ENCODE measurements at regions not wholly inside any gene's neighbourhood (a gene's known extent, or its start where the extent isn't known, plus 50 kb on each side); places are given as distances from the start of the nearest gene placed in this dataset.

GRCh38 chr2:41772697-41773096, 275.1 kb upstream of the PKDCC start:
- DNase-seq (ENCODE audit: low read depth): no peak
- no peak overlapping the region for H3K4me3 ChIP-seq (ENCODE audit: control insufficient read depth, low read depth, low read length)
- TF ChIP-seq, protein P1, sequence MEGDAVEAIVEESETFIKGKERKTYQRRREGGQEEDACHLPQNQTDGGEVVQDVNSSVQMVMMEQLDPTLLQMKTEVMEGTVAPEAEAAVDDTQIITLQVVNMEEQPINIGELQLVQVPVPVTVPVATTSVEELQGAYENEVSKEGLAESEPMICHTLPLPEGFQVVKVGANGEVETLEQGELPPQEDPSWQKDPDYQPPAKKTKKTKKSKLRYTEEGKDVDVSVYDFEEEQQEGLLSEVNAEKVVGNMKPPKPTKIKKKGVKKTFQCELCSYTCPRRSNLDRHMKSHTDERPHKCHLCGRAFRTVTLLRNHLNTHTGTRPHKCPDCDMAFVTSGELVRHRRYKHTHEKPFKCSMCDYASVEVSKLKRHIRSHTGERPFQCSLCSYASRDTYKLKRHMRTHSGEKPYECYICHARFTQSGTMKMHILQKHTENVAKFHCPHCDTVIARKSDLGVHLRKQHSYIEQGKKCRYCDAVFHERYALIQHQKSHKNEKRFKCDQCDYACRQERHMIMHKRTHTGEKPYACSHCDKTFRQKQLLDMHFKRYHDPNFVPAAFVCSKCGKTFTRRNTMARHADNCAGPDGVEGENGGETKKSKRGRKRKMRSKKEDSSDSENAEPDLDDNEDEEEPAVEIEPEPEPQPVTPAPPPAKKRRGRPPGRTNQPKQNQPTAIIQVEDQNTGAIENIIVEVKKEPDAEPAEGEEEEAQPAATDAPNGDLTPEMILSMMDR (IDR thresholded peaks at IDR 0.05; ENCODE audit: control insufficient read depth, insufficient read depth, low read depth, low read length, missing control alignments): no peak

DNA sequence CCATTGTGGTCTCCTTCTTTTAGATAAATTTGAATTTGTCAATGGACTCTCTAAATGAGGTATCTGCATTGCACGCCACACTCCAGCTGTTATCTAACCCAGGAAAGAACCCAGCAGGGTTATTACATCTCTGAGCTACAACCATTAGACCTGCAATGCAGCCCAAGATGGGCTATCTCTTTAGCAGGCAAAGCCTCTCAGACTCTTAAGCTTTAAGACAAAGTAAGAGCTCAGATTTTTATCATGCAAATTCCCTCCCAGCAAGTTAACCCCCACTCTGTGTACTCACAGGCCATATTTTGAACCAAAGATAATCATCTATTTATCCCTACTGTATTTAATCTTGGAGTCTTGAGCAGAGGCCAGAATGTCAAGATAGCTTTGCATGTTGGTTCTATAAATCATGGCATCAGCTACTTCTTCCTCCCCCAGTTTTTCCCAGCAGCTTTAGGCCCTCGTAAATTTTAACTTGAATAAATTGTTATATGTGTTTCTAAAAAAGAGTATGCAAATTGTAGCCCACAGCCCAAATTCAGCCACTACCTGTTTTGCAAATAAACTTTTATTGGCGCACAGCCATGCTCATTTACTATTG, 273.7 kb upstream of the PKDCC start:
- no peak for DNase-seq (ENCODE audit: low read depth)
- H3K4me3 ChIP-seq (ENCODE audit: control insufficient read depth, low read depth, low read length): no peak overlapping the region
- TF ChIP-seq, protein P1 (IDR thresholded peaks at IDR 0.05; ENCODE audit: control insufficient read depth, insufficient read depth, low read depth, low read length, missing control alignments): no peak

GRCh38 chr2:41775366-41776025, 272.3 kb upstream of the PKDCC start:
- no peak overlapping the region for H3K4me3 ChIP-seq (ENCODE audit: control insufficient read depth, low read depth, low read length)
- DNase-seq (ENCODE audit: low read depth): no peak
- TF ChIP-seq, protein P1 (IDR thresholded peaks at IDR 0.05; ENCODE audit: control insufficient read depth, insufficient read depth, low read depth, low read length, missing control alignments): no peak

DNA sequence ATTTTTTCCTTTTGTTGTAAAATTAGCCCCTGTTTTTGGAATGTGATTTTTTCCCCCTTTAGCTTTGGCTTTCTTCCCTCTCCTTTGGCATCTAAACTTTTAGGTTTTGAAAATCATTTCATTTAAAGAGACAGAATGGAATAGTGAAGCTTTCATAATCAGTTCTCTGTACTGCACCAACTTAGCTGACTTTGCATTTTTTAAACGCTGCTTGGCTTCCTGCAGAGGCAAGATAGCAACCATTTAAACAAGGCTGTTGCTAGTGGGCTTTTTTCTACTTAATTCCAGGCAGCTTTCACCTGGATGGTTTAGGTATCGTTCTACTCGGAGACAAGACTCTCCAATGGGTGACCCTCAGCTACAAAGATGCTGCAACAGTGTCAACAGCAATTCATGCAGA, 267.9 kb upstream of the PKDCC start:
- H3K4me3 ChIP-seq (ENCODE audit: control insufficient read depth, low read depth, low read length): no peak overlapping the region
- TF ChIP-seq, protein P1 (IDR thresholded peaks at IDR 0.05; ENCODE audit: control insufficient read depth, insufficient read depth, low read depth, low read length, missing control alignments): no peak
- no peak for DNase-seq (ENCODE audit: low read depth)

DNA sequence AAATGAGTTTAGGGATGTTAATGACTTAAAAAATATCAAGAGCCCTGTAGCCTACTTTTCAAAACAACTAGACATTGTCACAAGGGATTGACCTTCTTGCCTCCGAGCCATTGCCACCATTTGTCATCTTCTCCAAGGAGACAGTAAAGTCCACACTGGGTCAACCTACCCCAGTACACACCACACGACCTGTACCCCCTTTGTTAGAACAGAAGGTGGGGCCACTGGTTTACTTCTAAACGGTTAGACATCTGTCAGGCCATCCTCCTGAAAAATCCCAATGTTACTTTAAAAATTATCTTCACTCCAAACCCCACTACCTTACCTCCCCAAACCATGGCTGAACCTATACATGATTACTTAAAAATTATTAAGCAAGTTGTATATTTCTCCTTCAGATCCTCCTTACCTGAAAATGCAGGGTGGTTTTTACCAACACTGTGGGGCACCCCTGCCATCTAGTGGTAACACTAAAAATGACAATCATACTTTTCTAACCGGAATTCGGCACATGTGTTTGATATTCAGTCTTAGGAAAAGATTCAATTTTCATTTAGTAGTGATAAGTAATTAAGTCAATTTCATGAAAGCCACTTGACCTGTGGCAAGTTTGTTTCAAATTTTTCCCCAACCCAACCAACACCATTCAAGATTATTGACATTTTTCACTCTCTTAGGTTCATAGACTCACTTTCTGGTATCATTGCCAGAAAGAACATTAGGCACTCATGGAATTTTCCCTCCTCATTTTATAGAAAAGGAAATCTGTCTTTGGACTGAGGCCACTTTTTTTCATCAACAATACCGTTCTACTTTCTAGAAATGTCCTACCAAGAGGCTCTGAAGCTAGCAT, 265.3 kb upstream of the PKDCC start:
- no peak for DNase-seq (ENCODE audit: low read depth)
- H3K4me3 ChIP-seq (ENCODE audit: control insufficient read depth, low read depth, low read length): no peak overlapping the region
- TF ChIP-seq, protein P1 (IDR thresholded peaks at IDR 0.05; ENCODE audit: control insufficient read depth, insufficient read depth, low read depth, low read length, missing control alignments): peak; percentile 76

- no peak overlapping the region for H3K4me3 ChIP-seq (ENCODE audit: control insufficient read depth, low read depth, low read length)
- TF ChIP-seq, protein P1 (IDR thresholded peaks at IDR 0.05; ENCODE audit: control insufficient read depth, insufficient read depth, low read depth, low read length, missing control alignments): no peak
- no peak for DNase-seq (ENCODE audit: low read depth)
Measured at GRCh38 chr2:41784496-41784895, 263.3 kb upstream of the PKDCC start.
